ENCODE measurements at regions not wholly inside any gene's neighbourhood (a gene's known extent, or its start where the extent isn't known, plus 50 kb on each side); places are given as distances from the start of the nearest gene placed in this dataset.

- no peak for DNase-seq
These were observed 52.8 kb upstream of the DHX15 start for GRCh38 chr4:24637173-24637572.

- DNase-seq, result no peak
These were observed 54.1 kb upstream of the DHX15 start for GRCh38 chr4:24638396-24638875.

GRCh38 chr4:24639714-24640113 lies 55.4 kb upstream of the DHX15 start:
- DNase-seq, result no peak

- DNase-seq, result no peak
These were observed 56.0 kb upstream of the DHX15 start for GRCh38 chr4:24640366-24640765.

GRCh38 chr4:24642981-24643547 lies 58.7 kb upstream of the DHX15 start:
- DNase-seq, result no peak

GRCh38 chr4:24643774-24644520 lies 59.6 kb upstream of the DHX15 start:
- no peak for DNase-seq

GRCh38 chr4:24644983-24645764 lies 60.8 kb upstream of the DHX15 start:
- DNase-seq, result no peak

GRCh38 chr4:24645765-24646550 lies 61.6 kb upstream of the DHX15 start:
- no peak for DNase-seq

- DNase-seq, result no peak
These were observed 62.6 kb upstream of the DHX15 start for GRCh38 chr4:24646798-24647460.

GRCh38 chr4:24650849-24651640 lies 66.7 kb upstream of the DHX15 start:
- no peak for DNase-seq

- no peak for DNase-seq
These were observed 71.0 kb upstream of the DHX15 start for GRCh38 chr4:24655326-24655725.

- no peak for DNase-seq
These were observed 71.6 kb upstream of the DHX15 start for GRCh38 chr4:24655971-24656370.

- DNase-seq, result no peak
These were observed 72.6 kb upstream of the DHX15 start for GRCh38 chr4:24656906-24657305.

GRCh38 chr4:24657768-24658617 lies 73.6 kb upstream of the DHX15 start:
- DNase-seq, result no peak

GRCh38 chr4:24659241-24659961 lies 75.0 kb upstream of the DHX15 start:
- DNase-seq, result peak; percentile 12 to 49 (median 33)

GRCh38 chr4:24662056-24662455 lies 77.7 kb upstream of the DHX15 start:
- DNase-seq, result no peak

GRCh38 chr4:24662542-24662941 lies 78.2 kb upstream of the DHX15 start:
- no peak for DNase-seq

GRCh38 chr4:24664956-24665355 lies 80.6 kb upstream of the DHX15 start:
- DNase-seq, result no peak

- DNase-seq, result no peak
These were observed 82.0 kb upstream of the DHX15 start for GRCh38 chr4:24666316-24666715.
